ENCODE measurements at regions not wholly inside any gene's neighbourhood (a gene's known extent, or its start where the extent isn't known, plus 50 kb on each side); places are given as distances from the start of the nearest gene placed in this dataset.
A peak's percentile ranks its signal among the peaks of the same experiment; 100 is the strongest.

DNA sequence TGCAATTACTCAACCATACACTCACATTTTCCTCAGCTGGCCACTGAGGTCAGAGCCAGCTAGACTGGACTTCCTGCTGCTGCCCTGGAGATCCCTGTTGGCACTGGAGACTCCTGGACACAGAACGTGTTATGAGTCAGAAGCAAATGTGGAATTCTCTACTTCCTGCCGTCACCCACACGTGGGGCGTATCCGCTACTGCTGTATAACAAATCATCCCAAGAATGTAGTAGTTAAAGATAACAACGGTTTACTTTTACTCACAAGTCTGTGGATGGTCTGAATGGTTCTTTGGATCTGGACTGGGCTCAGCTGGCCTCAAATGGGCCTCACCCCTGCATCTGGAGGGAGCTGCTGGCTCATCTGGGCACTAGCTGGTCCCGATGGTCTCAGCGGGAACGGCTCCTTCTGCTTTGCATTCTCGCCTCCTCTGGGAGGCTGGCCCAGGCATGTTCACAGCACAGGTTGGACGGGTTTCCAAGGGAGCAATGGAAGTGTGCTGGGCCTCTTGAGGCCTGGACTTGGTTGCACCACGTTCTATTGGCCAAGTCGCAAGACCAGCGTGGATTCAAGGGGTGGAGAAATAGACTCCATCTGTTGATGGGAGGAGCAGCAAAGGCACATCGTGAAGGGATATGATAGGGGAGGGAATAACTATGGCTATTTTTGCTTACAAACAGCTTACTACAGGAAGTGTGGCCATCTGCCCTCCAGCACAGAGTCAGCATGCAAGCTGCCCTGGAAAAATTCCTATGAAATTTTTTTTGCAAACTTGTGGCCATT, 118.5 kb downstream of the SNX5 start:
- TF ChIP-seq, protein P1, sequence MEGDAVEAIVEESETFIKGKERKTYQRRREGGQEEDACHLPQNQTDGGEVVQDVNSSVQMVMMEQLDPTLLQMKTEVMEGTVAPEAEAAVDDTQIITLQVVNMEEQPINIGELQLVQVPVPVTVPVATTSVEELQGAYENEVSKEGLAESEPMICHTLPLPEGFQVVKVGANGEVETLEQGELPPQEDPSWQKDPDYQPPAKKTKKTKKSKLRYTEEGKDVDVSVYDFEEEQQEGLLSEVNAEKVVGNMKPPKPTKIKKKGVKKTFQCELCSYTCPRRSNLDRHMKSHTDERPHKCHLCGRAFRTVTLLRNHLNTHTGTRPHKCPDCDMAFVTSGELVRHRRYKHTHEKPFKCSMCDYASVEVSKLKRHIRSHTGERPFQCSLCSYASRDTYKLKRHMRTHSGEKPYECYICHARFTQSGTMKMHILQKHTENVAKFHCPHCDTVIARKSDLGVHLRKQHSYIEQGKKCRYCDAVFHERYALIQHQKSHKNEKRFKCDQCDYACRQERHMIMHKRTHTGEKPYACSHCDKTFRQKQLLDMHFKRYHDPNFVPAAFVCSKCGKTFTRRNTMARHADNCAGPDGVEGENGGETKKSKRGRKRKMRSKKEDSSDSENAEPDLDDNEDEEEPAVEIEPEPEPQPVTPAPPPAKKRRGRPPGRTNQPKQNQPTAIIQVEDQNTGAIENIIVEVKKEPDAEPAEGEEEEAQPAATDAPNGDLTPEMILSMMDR (IDR thresholded peaks at IDR 0.05) = no peak
- peak; percentile 41 to 74 (median 48) for TF ChIP-seq POLR2AphosphoS5 (IDR thresholded peaks at IDR 0.05)
- H3K9me3 ChIP-seq = no peaks in the 10 kb centered on the region
- WGBS, 2 donors = 76 to 77% methylated on average over 15 of the region's 15 CpGs
- H3K27ac ChIP-seq = peak overlapping the region; percentile 38 to 64 (median 54)
- H3K27me3 ChIP-seq = no peaks in the 10 kb centered on the region
- no peaks in the 10 kb centered on the region for H3K36me3 ChIP-seq
- no peaks in the 10 kb centered on the region for H3K4me1 ChIP-seq
- peak; percentile 92 for DNase-seq
- intact Hi-C loops (cut with DNase I) = no loop called here
- no peak overlapping the region for H3K4me3 ChIP-seq

DNA sequence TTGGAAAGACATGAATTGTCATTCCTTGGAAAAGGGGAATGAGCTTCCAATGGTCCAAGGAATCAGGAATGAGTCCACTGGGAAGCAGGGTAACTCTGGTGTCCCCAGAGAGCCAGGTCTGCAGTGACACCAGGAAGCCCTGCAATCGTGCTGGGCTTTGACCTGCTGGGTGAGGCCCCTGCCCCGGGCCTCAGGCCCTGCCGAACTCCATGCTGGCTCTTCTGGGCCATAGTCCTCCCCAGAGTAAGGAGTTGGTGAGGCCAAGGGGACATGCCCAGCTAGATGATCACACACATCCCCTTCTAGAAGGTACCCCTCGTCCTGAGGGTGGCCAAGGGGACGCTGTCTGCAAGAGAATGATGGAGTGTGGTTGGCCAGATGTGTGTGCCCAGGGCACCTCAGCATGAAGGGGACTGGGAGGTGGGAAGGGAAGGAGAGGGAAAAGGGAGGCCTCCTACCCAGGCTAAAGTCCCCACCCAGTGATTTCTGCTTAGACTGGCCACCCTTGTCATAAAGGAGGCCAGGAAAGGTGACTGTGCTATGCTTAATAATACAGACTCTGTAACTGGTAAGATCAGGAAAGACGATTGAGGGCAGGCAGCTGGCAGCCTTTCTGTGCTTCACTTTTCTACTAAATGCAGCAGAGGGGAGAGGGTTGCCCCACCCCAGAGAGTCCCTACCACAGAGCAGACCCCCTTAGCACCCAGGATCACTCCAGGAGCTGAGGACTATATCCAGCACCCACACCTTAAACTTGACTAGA, 119.3 kb downstream of the SNX5 start:
- Histone ChIP-seq H3K9me3 (no peaks in the 10 kb centered on the region), H3K36me3 (no peaks in the 10 kb centered on the region), H3K27me3 (no peaks in the 10 kb centered on the region), H3K27ac (peak overlapping the region; percentile 30 to 64 (median 42)), H3K4me3 (no peak overlapping the region), H3K4me1 (no peaks in the 10 kb centered on the region)
- 85 to 87% methylated on average over 6 of the region's 6 CpGs for WGBS, 2 donors
- TF ChIP-seq POLR2AphosphoS5 (IDR thresholded peaks at IDR 0.05) (no peak), POLR2A (IDR thresholded peaks at IDR 0.05) (no peak)
- DNase-seq = no peak
- intact Hi-C loops (cut with DNase I) = no loop called here

DNA sequence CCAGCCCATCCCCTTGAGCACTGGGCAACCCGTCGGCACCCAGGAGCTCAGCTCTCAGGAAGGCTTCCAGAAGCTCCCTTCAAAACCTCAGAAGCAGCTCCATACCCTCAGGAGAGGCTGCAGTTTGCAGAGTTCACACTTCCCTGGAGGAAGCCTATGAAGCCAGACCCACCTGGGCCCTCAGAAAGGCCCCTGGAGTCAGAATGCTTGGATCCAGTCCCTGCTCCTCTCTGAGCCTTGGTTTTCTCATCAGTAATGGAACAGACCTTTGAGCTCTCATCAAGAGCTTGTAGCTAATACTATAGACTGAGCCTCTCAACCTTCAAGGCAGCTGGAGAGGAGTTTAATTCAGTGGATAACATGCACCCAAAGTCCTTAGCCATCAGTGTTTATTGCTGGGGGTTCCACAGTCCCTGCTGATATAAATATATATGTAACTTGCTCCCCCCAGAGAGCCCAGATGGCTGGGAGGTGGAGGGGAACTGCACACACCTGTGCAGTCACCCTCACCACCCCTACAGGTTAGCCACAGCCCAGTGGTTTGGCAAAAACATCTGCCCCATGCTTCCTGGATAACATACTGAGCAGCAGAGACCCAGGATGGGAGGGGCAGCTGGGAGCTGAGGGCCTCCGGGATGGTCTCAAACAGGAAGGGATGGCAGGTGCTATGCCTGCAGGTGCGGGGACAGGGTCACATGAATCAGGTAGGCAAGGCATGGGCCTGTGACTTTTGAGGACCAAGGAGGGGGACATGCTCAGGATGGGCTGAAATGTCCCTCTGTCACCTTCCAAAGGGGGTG, 120.1 kb downstream of the SNX5 start:
- Histone ChIP-seq H3K36me3 (no peaks in the 10 kb centered on the region), H3K27me3 (no peaks in the 10 kb centered on the region), H3K4me3 (no peak overlapping the region), H3K4me1 (no peaks in the 10 kb centered on the region), H3K27ac (peak overlapping the region in 1 of 4 donors; percentile 39), H3K9me3 (no peaks in the 10 kb centered on the region)
- no peak for DNase-seq
- TF ChIP-seq POLR2A (IDR thresholded peaks at IDR 0.05) (no peak), EP300 (IDR thresholded peaks at IDR 0.05) (no peak), POLR2AphosphoS5 (IDR thresholded peaks at IDR 0.05) (no peak)
- TF ChIP-seq, protein P1 (IDR thresholded peaks at IDR 0.05) = no peak
- intact Hi-C loops (cut with DNase I) = no loop called here
- 40 to 59% methylated on average over 4 of the region's 4 CpGs for WGBS, 2 donors

DNA sequence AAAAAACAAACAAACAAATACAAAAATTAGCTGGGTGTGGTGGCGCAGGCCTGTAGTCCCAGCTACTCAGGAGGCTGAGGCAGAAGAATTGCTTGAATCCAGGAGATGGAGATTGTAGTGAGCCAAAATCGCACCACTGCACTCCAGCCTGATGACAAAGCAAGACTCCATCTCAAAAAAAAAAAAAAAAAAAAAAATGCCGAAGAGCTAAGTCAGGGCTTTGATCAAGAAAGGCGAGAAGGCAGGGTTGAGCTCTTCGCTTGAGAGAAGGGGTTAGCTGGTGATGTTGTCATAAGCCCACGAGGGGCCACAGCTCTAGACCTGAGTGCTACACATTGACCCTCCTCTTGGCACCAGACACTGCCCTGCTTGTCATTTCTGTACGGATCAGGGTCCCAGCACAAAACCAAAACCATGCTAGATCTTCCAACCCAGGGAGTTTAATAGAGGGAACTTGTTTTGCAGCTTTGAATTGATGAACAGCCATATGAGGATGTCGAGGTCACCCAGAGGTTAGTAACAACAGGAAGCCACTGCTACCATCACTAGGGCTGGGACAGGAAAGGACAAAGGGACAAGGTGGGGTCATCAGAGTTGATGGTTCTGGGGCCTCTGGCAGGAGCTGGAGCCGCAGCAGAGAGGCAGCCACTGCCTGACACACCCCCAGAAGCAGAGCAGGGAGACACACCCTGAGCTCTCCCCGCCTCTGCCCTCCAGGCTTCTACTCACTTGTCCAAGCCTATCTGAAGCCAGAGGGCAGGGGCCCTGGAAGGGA, 122.7 kb downstream of the SNX5 start:
- no peaks in the 10 kb centered on the region for H3K36me3 ChIP-seq
- TF ChIP-seq POLR2A (IDR thresholded peaks at IDR 0.05) = no peak
- TF ChIP-seq, protein P1 (IDR thresholded peaks at IDR 0.05) = no peak
- no peak for TF ChIP-seq POLR2AphosphoS5 (IDR thresholded peaks at IDR 0.05)
- no peak for TF ChIP-seq EP300 (IDR thresholded peaks at IDR 0.05)
- 56 to 69% methylated on average over 10 of the region's 10 CpGs for WGBS, 2 donors
- DNase-seq = peak; percentile 63
- no peaks in the 10 kb centered on the region for H3K9me3 ChIP-seq
- H3K27ac ChIP-seq = no peak overlapping the region
- no peaks in the 10 kb centered on the region for H3K27me3 ChIP-seq
- no peak overlapping the region for H3K4me3 ChIP-seq
- peaks cover 0 to 8% (median 3%) of the 10 kb centered on the region in 4 donors for H3K4me1 ChIP-seq
- intact Hi-C loops (cut with DNase I) = no loop called here
